Heart left ventricle (tissue), 13 donors: ENCODE measurements at regions not wholly inside any gene's neighbourhood (a gene's known extent, or its start where the extent isn't known, plus 50 kb on each side); places are given as distances from the start of the nearest gene placed in this dataset.
"Not testable (repeated sequence)": the region's sequence is repeated elsewhere in the genome, so short reads cannot be mapped to it uniquely, and the experiment has no call there.

Experiments used
- CTCF ChIP-seq, 12 donors: fragments of 200-600 bp; sonication (generic) in 4 of 12; IDR thresholded peaks; one replicate each; pipeline versions ENCODE4 v1.5.0 to v1.8.0; 2018 to 2022; ENCODE audit warnings: antibody characterized with exemption in 12 of 12, mild to moderate bottlenecking in 5 of 12
- POLR2A ChIP-seq, 2 donors: fragments of 450-650 bp; IDR thresholded peaks; one replicate each; pipeline ENCODE4 v1.6.1; 2017; ENCODE audit warnings: antibody characterized with exemption in 2 of 2, mild to moderate bottlenecking in 2 of 2, moderate library complexity in 2 of 2
- donor health status: ischemic (EF 13 %, LVEDD 7.1; RV severe dilation, severe dysfunction).
- donor health status: DM: no; HTN: yes; CAD: no.
- donor health status: DM: no; HTN: no; CAD: no.
- donor health status: ischemic (EF 25% LVEDD 6.9; RV normal size, moderate dysfunction).
- donor health status: ischemic (EF 25% LVEDD 5.7; RV mildly dilated, moderate dysfunction).
- donor health status: ischemic (EF 35%, LVEDD 5.7; RV mildly dilated, moderate dysfunction).
- donor health status: nonischemic (EF 11% LVEDD 7.7; RV severe dilation, severe dysfunction).
- donor health status: DM: yes; HTN: yes; CAD: no.
- donor health status: PGD.
- donor health status: ischemic (EF 29% LVEDD 5.4; RV normal size, mild dysfunction).
- donor health status: nonischemic (EF 23%, LVEDD 6.1; RV moderate dilation, normal function).

- not testable (repeated sequence) for TF ChIP-seq CTCF, POLR2A (IDR thresholded peaks at IDR 0.05)
Measured at GRCh38 chr2:219751121-219751520, 123.7 kb downstream of the SLC4A3 start.
